GM21576 (cell line): ENCODE measurements at regions not wholly inside any gene's neighbourhood (a gene's known extent, or its start where the extent isn't known, plus 50 kb on each side); places are given as distances from the start of the nearest gene placed in this dataset.
"Not testable (repeated sequence)": the region's sequence is repeated elsewhere in the genome, so short reads cannot be mapped to it uniquely, and the experiment has no call there.

Source experiments
- ATAC-seq: cut with Tn5 transposase; IDR thresholded peaks from one replicate; pipeline ENCODE4 v1.9.1; 2021; ENCODE audit warnings: mild to moderate bottlenecking, moderate library complexity; ENCODE audit not compliant: unreplicated experiment

- ATAC-seq, result no peak
Observed at GRCh38 chr13:38283346-38283745, 66.3 kb upstream of the UFM1 start.

GRCh38 chr13:38265132-38265497 lies 84.5 kb upstream of the UFM1 start:
- no peak for ATAC-seq

- no peak for ATAC-seq
Observed at GRCh38 chr13:38264363-38265131, 85.1 kb upstream of the UFM1 start.

- ATAC-seq, result no peak
Observed at GRCh38 chr13:38262211-38262610, 87.4 kb upstream of the UFM1 start.

- no peak for ATAC-seq
Observed at GRCh38 chr13:38255600-38255999, 94.1 kb upstream of the UFM1 start.

- no peak for ATAC-seq
Observed at GRCh38 chr13:38239874-38240273, 109.8 kb upstream of the UFM1 start.

- ATAC-seq, result no peak
Observed at GRCh38 chr13:38228322-38228721, 121.3 kb upstream of the UFM1 start.

- ATAC-seq, result no peak
Observed at GRCh38 chr13:38226496-38226895, 123.2 kb upstream of the UFM1 start.

GRCh38 chr13:38223089-38223488 lies 126.6 kb upstream of the UFM1 start:
- ATAC-seq, result no peak

GRCh38 chr13:38221120-38221519 lies 128.5 kb upstream of the UFM1 start:
- ATAC-seq, result not testable (repeated sequence)

- no peak for ATAC-seq
Observed at GRCh38 chr13:38216181-38216580, 133.5 kb upstream of the UFM1 start.

GRCh38 chr13:38213314-38213713 lies 136.3 kb upstream of the UFM1 start:
- ATAC-seq, result no peak

- no peak for ATAC-seq
Observed at GRCh38 chr13:38210928-38211596, 138.6 kb upstream of the UFM1 start.

- ATAC-seq, result no peak
Observed at GRCh38 chr13:38204556-38204955, 145.1 kb upstream of the UFM1 start.

GRCh38 chr13:38202740-38203139 lies 146.9 kb upstream of the UFM1 start:
- no peak for ATAC-seq

GRCh38 chr13:38191016-38191415 lies 158.6 kb upstream of the UFM1 start:
- ATAC-seq, result no peak

- no peak for ATAC-seq
Observed at GRCh38 chr13:38180670-38181069, 169.0 kb upstream of the UFM1 start.

GRCh38 chr13:38180126-38180525 lies 169.5 kb upstream of the UFM1 start:
- no peak for ATAC-seq

GRCh38 chr13:38176664-38177063 lies 173.0 kb upstream of the UFM1 start:
- ATAC-seq, result no peak

GRCh38 chr13:38173403-38173802 lies 176.2 kb upstream of the UFM1 start:
- no peak for ATAC-seq

- peak; percentile 94 for ATAC-seq
Observed at GRCh38 chr13:38167164-38167822, 182.4 kb upstream of the UFM1 start.

GRCh38 chr13:38166116-38166515 lies 183.5 kb upstream of the UFM1 start:
- no peak for ATAC-seq
